Astrocyte (in vitro differentiated cells and primary cell): ENCODE measurements at regions not wholly inside any gene's neighbourhood (a gene's known extent, or its start where the extent isn't known, plus 50 kb on each side); places are given as distances from the start of the nearest gene placed in this dataset.

Experiments used
- EZH2 ChIP-seq: IDR thresholded peaks from 2 replicates; pipeline ENCODE4 v1.6.1; 2012; ENCODE audit warnings: mild to moderate bottlenecking, low read length, inconsistent platforms; ENCODE audit not compliant: insufficient read depth
- TF ChIP-seq, protein P1 (sequence below): IDR thresholded peaks from 2 replicates; pipeline ENCODE4 v1.5.1; 2011; ENCODE audit warnings: low read depth, mild to moderate bottlenecking, inconsistent platforms, low read length, moderate library complexity; ENCODE audit not compliant: insufficient read depth

DNA sequence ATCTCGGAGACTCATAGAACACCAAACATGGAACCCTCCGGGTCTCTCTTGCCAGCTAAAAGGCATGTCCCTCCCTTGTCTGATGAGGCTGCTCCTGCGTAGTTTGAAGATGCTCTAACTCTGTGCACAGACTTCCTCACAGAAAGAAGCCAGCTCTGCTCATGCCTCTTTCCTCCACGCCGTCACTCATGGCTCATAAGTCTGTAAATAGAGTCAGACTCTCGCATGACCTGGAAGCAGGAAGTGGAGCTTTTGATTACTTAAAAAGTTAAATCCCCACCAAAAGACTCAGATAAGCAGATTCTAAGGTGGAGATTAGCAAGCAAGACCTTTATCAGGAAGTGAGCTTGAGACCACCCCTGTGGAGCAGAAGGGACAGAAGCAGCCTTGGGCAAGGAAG lies 171.6 kb downstream of the TRIM33 start:
- TF ChIP-seq, protein P1, sequence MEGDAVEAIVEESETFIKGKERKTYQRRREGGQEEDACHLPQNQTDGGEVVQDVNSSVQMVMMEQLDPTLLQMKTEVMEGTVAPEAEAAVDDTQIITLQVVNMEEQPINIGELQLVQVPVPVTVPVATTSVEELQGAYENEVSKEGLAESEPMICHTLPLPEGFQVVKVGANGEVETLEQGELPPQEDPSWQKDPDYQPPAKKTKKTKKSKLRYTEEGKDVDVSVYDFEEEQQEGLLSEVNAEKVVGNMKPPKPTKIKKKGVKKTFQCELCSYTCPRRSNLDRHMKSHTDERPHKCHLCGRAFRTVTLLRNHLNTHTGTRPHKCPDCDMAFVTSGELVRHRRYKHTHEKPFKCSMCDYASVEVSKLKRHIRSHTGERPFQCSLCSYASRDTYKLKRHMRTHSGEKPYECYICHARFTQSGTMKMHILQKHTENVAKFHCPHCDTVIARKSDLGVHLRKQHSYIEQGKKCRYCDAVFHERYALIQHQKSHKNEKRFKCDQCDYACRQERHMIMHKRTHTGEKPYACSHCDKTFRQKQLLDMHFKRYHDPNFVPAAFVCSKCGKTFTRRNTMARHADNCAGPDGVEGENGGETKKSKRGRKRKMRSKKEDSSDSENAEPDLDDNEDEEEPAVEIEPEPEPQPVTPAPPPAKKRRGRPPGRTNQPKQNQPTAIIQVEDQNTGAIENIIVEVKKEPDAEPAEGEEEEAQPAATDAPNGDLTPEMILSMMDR: no peak
- no peak for TF ChIP-seq EZH2
